ENCODE measurements at regions not wholly inside any gene's neighbourhood (a gene's known extent, or its start where the extent isn't known, plus 50 kb on each side); places are given as distances from the start of the nearest gene placed in this dataset.

DNA sequence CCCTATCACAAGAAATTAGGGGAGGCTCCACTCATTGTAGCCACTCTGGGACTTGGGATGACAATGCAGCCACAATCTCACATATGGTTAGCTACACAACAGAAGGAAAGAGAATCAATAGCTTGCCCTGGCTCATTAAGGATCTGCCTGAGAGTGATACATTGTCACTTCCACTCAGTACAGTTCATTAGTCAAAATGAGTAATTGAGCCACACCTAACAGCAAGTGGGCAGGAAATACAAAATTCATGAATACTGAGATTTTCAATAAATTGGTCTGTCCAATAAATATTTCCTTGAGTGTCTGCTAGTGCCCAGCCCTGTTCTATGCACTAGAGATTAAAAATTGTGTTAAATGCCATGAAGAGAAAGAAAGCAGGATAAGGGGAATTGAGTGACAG lies 231.3 kb upstream of the NR4A3 start:
- DNase-seq (ENCODE audit: low spot score): no peak

DNA sequence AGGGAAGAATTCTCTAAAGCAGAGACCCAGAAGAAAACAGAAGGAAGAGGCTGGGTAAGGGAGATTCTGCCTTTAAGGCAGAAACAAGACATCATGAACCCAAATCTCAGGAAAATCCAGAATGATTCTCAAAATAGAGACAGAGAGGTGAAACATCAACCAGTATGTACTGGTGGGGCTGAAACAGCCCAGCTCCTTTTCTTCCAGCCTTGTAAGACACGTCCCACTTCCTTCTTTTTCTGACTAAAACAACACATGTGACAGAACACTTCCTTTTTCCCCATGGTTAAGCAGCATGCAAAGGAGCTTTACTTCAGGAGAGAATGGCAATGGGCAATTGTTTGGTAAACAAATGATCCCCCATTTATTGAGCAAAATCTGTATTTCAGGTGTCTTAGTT lies 230.8 kb upstream of the NR4A3 start:
- no peak for DNase-seq (ENCODE audit: low spot score)

DNA sequence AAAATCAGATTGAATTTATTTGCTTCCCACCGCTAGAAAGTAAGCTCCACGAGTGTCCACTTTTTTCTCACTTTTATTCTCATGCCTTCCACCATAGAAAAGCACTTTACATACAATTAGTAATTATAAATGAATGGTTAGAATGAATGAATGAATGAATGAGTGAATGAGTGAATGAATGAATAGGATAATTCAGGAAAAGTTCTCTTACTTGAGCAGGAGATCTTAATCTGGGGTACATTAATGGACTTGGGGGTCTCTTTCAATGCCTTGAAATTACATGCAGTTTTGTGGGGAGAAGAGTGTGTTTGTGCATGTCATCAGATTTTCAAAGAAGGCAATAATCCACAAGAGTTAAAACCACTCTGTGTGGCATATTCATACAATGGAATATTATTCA lies 229.9 kb upstream of the NR4A3 start:
- DNase-seq (ENCODE audit: low spot score): no peak

DNA sequence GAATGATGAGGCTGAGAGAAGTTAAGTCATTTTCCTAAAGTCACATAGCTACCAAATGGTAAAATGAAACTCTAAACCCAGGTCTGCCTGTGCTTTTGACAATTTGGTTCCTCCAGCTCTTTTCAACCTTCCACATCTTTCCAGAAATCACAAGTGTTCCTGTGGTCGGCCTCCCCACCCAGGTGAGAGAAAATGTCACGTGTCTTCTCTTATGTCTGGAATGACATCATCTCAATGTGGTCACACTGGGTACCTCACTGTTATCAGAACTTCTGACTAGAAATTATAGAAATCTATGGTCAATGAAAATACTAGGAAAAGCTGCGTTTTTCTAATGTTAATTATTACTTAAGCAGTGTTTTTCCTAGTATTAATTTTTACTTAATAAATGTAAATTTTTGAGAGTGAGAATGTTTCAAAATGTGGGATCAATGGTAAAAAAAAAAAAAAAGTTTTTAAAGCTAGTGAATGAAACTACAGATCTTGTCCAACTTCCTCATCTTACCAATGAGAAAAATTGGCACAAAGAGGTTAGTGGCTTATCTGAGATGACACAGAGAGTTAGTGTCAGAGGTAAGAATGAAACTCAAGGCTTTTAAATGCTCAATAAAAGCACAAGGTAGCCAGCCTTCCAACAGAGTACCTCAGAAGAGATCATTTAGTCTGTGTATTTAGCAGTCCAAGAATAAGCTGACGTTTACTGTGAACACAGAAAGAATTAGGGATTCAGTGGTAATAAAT lies 228.7 kb upstream of the NR4A3 start:
- no peak for DNase-seq (ENCODE audit: low spot score)

DNA sequence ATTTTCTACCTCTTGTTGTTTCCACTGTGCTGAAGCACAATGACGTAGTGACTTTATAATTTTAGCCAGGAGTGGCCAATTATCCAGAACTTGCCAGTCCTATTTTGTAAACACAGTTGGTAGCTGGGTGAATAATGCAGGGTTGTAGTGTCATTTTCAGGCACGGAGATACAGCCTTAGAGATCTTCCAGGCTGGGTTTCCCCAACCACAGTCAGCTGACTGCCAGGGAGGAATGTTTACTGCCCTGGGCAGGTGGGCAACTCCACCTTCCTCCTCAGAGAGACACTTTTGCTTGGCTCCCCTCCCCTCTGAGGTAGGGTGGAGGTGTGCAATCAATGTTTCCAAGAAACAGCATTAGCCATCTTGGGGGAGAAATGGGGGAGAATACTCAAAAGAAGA lies 228.1 kb upstream of the NR4A3 start:
- no peak for DNase-seq (ENCODE audit: low spot score)

DNA sequence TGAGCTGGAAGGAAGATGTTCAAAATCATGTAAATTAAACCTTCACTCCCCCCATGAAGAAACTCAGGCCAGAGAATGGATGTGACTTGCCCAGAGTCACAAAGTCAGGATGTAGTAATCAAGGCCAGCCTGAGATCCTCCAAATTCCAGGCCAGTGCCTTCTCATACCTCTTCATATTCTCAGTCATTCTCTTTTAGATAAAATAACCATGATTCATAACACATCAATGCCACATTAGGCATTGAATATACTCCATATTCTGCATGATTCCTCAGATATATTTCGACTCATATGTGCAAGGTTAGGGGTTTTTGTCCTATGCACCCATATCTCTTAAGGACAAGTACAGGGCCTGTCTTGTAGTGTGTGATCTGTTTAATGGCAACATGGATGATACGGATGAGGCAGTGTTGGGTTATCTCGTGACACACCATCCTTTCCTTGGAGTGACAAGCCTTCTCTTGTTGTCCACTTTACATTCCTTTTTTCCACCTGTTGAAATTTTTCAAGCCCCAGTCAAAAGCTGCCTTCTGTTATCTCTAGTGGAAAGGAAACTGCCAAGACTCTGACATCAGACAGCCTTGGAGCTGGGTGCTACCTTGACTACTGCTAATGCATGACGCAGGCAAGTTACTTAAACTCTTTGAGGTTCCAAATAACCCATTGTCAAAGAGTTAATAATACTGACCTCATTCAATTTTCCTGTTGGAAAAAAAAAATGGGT lies 227.5 kb upstream of the NR4A3 start:
- no peak for DNase-seq (ENCODE audit: low spot score)

- DNase-seq (ENCODE audit: low spot score): no peak
These were observed 225.9 kb upstream of the NR4A3 start for GRCh38 chr9:99595796-99596195.

- DNase-seq (ENCODE audit: low spot score): no peak
These were observed 220.0 kb upstream of the NR4A3 start for GRCh38 chr9:99601571-99602111.

GRCh38 chr9:99602854-99603253 lies 218.8 kb upstream of the NR4A3 start:
- DNase-seq (ENCODE audit: low spot score): no peak

DNA sequence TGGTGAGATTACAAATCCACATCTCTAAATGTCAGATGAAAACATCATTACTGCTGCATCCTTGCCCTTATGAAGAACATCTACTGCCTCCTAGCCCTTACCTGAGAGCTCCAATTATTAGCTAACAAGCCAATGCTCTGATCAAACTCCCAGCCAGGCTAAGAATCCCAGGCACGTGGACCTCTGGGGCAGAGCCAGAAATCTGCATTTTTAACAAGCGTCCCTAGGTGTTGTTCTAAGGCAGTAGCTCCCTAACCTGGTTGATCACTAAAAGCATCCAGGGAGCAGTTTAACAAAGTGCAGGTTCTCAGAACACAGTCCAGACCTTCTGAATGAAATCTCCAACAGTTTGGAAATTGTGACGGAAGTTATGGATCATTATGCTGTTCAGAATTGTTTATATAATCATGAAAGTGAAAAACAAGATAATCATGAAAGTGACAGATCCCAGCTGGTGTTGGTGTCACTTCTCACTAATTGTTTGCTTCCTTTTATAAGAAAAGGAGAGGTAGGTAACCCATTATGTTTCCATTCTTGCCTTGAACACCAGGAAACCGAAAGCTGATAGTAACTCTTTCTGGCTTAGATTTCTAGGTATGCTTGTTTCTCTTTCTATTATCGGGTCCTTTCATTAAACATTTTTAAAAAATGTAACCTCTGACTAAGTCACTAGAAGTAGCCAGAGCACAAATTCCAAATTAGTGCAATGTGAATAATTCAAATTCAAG lies 216.5 kb upstream of the NR4A3 start:
- DNase-seq (ENCODE audit: low spot score): no peak

DNA sequence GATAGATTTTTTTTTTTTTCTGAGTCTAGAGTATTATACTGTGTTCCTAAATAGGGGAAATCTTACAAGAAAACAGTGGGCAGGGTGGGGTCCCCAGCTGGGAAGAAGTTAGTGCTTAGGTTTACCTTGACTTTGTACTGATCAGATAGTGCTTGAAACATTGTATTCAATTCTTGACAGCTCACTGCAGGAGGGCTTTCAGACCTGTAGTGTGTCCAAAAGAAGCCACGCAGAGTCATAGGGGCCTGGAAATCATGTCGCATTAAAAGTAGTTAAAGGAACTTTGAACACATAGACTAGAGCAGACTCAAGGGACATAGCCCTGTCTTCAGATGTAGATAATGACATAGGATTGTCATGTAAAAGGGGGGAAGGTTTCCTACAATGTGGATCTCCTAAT lies 215.4 kb upstream of the NR4A3 start:
- DNase-seq (ENCODE audit: low spot score): no peak

- no peak for DNase-seq (ENCODE audit: low spot score)
These were observed 214.7 kb upstream of the NR4A3 start for GRCh38 chr9:99606957-99607356.

DNA sequence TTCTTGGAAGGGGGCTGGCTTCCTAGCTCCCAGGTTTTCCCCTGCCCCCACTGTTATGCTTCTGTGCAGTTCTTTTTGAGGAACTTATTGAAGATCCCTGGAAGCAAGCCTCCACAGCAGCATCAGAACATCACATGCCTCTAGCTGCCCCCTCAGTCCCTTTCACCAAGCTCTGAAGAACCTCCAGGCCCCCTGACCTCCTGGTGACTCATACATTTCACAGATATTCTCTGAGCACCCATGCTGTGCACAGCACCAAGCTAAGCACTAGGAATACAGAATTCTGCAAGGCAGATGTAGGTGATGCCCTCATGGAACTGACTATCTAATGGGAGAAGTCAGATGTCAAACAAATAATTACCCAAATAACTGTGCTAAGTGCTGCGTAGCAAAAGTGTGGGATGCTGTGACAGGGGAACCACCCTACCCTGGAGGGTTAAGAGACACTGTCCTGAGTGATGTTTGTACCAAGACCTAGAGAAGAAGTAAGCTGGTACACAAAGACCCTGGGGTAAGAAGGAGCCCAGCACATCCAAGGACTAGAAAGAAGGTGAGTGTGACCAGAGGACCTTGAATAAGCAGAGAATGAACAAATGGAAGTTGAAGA lies 213.7 kb upstream of the NR4A3 start:
- no peak for DNase-seq (ENCODE audit: low spot score)

DNA sequence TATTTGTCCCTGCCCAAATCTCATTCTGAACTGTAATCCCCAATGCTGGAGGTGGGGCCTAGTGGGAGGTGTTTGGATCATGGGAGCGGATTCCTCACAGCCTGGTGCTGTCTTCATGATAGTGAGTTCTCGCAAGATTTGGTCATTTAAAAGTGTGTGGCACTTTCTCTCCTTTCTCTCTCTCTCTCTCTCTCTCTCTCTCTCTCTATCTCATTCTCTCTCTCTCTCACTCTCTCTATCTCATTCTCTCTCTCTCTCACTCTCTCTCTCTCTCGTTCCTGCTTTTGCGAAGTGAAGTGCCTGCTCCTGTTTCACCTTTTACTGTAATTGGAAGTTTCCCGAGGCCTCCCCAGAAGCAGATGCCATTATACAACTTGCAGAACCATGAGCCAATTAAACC lies 207.3 kb upstream of the NR4A3 start:
- DNase-seq (ENCODE audit: low spot score): no peak

DNA sequence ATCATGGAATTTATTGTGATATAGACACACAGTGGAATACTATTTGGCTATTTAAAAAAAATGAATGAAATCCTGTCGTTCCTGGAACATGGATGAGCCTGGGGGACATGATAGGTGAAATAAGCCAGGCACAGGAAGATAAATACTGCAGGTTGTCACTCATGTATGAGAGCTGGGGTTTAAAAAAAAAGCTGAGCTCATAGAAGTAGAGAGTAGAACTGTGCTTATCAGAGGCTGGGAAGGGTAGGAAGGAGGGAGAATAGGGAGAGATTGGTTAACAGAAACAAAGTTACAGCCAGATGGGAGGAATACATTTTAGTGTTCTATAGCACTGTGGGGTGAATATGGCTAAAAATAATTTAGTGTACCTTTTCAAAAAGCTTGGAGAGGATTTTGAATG lies 200.6 kb upstream of the NR4A3 start:
- DNase-seq (ENCODE audit: low spot score): no peak

- DNase-seq (ENCODE audit: low spot score): no peak
These were observed 199.0 kb upstream of the NR4A3 start for GRCh38 chr9:99622679-99623078.

- DNase-seq (ENCODE audit: low spot score): no peak
These were observed 197.8 kb upstream of the NR4A3 start for GRCh38 chr9:99623780-99624364.

DNA sequence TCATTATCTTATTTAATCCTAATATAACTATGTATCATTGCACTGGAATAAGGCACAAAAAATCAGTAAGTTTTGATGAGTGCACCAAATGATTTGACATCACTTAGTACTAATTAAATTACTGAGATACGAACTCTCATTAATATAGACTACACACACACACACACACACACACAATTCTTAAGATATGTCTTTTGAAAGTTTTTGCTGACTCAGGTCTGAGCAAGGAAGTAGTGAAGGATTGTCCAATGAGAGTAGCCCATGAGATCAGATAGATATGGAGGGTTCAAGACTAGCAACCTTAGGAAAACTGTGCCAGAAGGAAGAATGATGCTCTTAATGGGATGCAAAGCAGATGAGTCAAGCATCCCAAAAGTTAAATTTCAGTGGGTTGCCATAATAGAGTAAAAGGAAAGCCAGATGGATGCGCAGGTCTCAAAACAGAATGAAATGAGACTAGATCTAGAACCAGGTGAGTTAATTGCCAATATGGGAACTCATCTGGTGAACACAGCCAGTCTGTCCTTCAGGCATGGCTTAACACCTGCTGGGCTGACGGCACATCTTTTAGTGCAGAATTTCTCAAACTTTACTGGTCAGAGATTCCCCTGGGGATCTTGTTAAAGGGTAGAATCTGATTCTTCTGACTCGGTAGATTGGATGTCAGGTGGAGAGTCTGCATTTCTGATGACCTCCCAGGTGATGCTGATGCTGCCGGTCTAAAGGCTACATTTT lies 197.0 kb upstream of the NR4A3 start:
- no peak for DNase-seq (ENCODE audit: low spot score)

DNA sequence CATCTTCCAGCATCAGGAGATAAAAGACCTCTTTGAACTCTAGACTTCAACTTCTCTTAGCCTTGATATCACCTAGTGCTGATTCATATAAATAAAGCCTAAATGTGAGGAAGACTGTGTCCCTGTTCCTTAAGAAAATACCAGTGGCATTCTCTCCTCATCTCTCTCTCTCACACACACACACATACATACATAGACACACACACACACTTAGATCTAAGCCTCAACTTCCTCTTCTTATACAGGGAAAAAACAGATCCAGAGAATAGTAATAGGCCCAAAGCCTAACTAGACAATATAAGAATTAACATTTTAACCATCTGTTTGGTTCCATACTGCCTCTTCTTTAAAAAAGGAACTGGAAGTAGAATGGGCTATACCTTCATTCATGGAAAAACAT lies 195.3 kb upstream of the NR4A3 start:
- DNase-seq (ENCODE audit: low spot score): no peak

DNA sequence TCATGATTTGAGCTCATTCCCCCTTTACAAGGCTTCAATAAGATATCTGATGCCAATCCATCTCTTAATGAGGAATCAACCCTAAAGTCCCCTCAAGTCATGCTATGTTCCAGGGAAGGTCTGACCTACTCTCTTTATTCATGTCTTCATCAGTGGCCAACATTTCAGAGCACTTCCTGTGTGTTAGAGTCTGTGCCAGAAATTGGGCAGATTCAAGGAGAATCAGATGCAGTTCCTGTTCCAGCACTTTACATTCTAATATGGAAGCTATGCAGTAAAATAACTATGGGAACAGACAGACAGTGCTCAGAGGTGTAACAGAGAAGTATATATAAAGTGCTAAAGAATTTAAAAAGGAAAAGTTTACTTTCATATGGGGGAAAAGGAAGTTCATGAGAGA lies 193.4 kb upstream of the NR4A3 start:
- DNase-seq (ENCODE audit: low spot score): no peak

DNA sequence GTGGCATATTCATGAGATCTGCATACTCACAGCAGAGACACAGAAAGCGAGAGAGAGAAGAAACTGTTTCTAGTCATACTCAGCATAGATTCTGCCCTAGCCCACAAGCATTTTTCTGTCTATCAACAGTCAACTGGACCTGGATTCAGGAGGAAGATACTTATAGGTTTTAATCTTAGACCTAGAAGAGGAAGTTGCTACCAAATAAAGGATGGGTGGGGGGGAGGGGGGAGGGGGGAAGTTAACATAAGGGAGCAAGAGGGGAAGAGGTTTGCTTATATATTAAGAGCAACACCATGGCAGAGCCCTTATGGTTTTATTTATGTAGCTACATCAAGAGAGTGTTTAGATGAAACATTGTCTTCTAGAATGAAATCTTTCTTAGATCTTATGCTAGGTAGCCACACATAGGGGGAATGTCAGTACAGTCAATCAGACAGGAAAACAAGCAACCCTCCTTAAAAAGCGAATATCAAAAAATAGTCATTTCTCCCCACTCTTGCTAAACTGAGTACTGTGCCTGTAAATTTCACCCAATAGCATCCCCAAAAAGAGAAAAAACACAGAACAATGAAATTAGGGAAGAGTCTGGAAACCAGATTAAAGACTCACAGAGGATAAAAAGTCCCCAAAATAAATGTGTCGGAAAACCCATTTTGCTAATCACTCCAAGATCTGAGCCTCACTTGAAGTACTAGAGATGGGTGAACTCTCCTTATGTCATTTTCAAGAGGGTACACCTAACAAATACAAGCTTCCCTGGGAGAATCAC lies 192.7 kb upstream of the NR4A3 start:
- DNase-seq (ENCODE audit: low spot score): no peak

All from left forelimb (tissue), 1 donor.